HG03097 (cell line): ENCODE measurements at regions not wholly inside any gene's neighbourhood (a gene's known extent, or its start where the extent isn't known, plus 50 kb on each side); places are given as distances from the start of the nearest gene placed in this dataset.
A peak's percentile ranks its signal among the peaks of the same experiment; 100 is the strongest.

Experiments used
- ATAC-seq: cut with Tn5 transposase; IDR thresholded peaks from one replicate; pipeline ENCODE4 v1.9.1; 2021; ENCODE audit not compliant: unreplicated experiment, low FRiP score

GRCh38 chr4:184941671-184942418, 76.4 kb upstream of the HELT start:
- ATAC-seq = no peak

GRCh38 chr4:184942444-184943425, 75.6 kb upstream of the HELT start:
- ATAC-seq = no peak

- no peak for ATAC-seq
Observed at GRCh38 chr4:184949020-184949419, 69.3 kb upstream of the HELT start.

- no peak for ATAC-seq
Observed at GRCh38 chr4:184950117-184950830, 68.0 kb upstream of the HELT start.

GRCh38 chr4:184950926-184951325, 67.4 kb upstream of the HELT start:
- ATAC-seq = no peak

GRCh38 chr4:184951668-184952160, 66.6 kb upstream of the HELT start:
- ATAC-seq = no peak

GRCh38 chr4:184952522-184952921, 65.8 kb upstream of the HELT start:
- no peak for ATAC-seq

GRCh38 chr4:184953421-184953945, 64.8 kb upstream of the HELT start:
- no peak for ATAC-seq

GRCh38 chr4:184953971-184954370, 64.3 kb upstream of the HELT start:
- ATAC-seq = no peak

GRCh38 chr4:184954482-184954881, 63.8 kb upstream of the HELT start:
- no peak for ATAC-seq

GRCh38 chr4:184955116-184955515, 63.2 kb upstream of the HELT start:
- ATAC-seq = no peak

GRCh38 chr4:184955636-184956035, 62.7 kb upstream of the HELT start:
- peak; percentile 89 for ATAC-seq

- ATAC-seq = no peak
Observed at GRCh38 chr4:184957446-184958115, 60.7 kb upstream of the HELT start.

GRCh38 chr4:184958127-184958922, 60.0 kb upstream of the HELT start:
- ATAC-seq = no peak

- no peak for ATAC-seq
Observed at GRCh38 chr4:184958923-184959210, 59.4 kb upstream of the HELT start.

GRCh38 chr4:184959309-184959708, 59.0 kb upstream of the HELT start:
- no peak for ATAC-seq

- no peak for ATAC-seq
Observed at GRCh38 chr4:184959786-184960185, 58.5 kb upstream of the HELT start.

- no peak for ATAC-seq
Observed at GRCh38 chr4:184960505-184960971, 57.8 kb upstream of the HELT start.

- ATAC-seq = no peak
Observed at GRCh38 chr4:184961660-184962059, 56.6 kb upstream of the HELT start.
